Motor neuron (in vitro differentiated cells): ENCODE measurements at regions not wholly inside any gene's neighbourhood (a gene's known extent, or its start where the extent isn't known, plus 50 kb on each side); places are given as distances from the start of the nearest gene placed in this dataset.
A peak's percentile ranks its signal among the peaks of the same experiment; 100 is the strongest.
"Not testable (repeated sequence)": the region's sequence is repeated elsewhere in the genome, so short reads cannot be mapped to it uniquely, and the experiment has no call there.

ENCODE experiments used
- ATAC-seq, 8 experiments: fragments of 200-7000 bp; cut with Tn5 transposase; replicated peaks in 6 of 8; 2 replicates each; pipeline ENCODE4 v1.8.0; 2021; ENCODE audit warnings: mild to moderate bottlenecking in 8 of 8, moderate library complexity in 8 of 8
- H3K27ac ChIP-seq, 2 donors: fragments of 250-450 bp; sonication (Bioruptor Pico); 2 replicates each; pipeline ENCODE4 v1.9.0; 2021; ENCODE audit warnings: antibody characterized with exemption in 2 of 2, mild to moderate bottlenecking in 2 of 2, moderate library complexity in 1 of 2
- H3K4me1 ChIP-seq, 2 donors: fragments of 250-450 bp; sonication (Bioruptor Pico); replicated peaks in 1 of 2; 2 replicates each; pipeline ENCODE4 v1.6.1; 2021; ENCODE audit warnings: antibody characterized with exemption in 2 of 2, mild to moderate bottlenecking in 2 of 2, moderate library complexity in 1 of 2
- H3K4me3 ChIP-seq, 5 donors: fragments of 250-450 bp; sonication (Bioruptor Pico); 2 replicates each; pipeline ENCODE4 v1.9.0; 2021; ENCODE audit warnings: antibody characterized with exemption in 5 of 5, mild to moderate bottlenecking in 5 of 5, moderate library complexity in 4 of 5
- WGBS, 10 experiments: fragments of 450-650 bp; shearing (Covaris generic); methylation state at CpG; one replicate each; pipeline ENCODE4 v1.0.0; 2022; 5-methylcytosine and 5-hydroxymethylcytosine counted together
- in situ Hi-C, 9 experiments: fragments of 400-800 bp; cut with MboI; loops; one replicate each; pipeline ENCODE4 v1.15.0; 2021; ENCODE audit warnings: low sequenced_read_pairs in 9 of 9, low pct_unique_long_range_greater_than_20kb in 2 of 9; ENCODE audit not compliant: unreplicated experiment in 9 of 9

DNA sequence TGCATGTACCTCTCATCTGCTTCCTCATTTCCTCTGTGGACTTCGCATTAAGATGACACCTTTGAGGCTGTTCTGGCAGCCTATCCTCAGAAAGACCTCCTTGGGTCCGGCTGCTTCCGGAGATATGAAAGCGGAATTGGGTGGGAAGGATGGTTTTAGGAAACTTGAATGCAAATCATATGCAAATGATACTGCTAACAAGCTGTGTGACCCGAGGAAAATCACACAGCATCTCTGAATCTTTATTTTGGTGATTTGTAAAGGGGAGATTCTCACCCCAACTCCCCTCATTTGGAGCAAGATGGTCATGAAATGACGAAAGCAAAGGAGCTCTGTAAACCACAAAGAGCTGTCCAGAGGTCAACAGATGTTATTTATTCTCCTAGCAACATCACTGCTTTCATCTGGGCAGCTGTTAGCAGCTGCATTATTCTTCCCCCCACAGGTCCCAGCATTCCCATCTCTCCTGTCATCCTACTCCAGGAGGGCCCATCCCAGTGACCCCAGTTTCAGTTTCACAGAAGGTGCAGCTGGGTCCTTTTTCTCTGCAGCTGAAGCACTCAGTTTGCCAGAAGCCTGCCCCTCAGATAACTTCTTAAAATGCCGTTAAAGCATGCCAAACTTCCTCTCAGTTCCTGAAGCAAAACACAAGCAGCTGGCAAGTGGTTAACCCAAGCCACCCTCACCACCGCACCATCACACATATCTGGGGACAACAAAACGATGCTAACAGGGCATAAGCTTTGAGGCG, 269.5 kb downstream of the SEC61B start:
- peak in 2 of 8 experiments; percentile 23 to 65 for ATAC-seq
- Histone ChIP-seq H3K27ac (no peak overlapping the region), H3K4me3 (no peak overlapping the region), H3K4me1 (no peaks in the 10 kb centered on the region)
- in situ Hi-C loops, result no loop called here
- WGBS, 10 experiments, result 32 to 100% (median 76%) methylated on average over 2 to 10 of the region's 10 CpGs; no CpG with 5 or more reads in 2 of the 10 experiments

DNA sequence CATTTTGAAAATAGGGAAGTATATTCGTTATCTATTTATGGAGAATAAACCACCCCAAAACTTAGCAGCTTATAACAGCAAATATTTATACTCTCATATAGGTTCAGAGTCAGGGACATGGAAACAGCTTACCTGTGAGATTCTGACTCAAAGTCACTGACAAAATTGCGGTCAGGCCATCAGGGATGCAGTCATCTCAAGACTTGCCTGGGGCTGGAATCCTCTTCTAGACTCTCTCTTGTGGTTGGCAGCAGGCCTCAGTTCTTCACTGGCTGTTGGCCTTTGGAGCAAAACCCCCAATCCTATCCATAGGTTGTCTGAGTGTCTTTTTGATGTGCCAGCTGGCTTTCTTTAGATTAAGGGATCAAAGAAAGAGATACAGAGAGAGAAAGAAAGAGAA, 275.6 kb downstream of the SEC61B start:
- in situ Hi-C loops, result no loop called here
- H3K4me1 ChIP-seq, result peaks cover 0 to 3% of the 10 kb centered on the region in 2 donors
- H3K4me3 ChIP-seq, result no peak overlapping the region
- 40 to 100% (median 94%) methylated on average over 1 to 2 of the region's 2 CpGs; no CpG with 5 or more reads in 1 of the 10 experiments for WGBS, 10 experiments
- H3K27ac ChIP-seq, result no peak overlapping the region
- no peak for ATAC-seq

DNA sequence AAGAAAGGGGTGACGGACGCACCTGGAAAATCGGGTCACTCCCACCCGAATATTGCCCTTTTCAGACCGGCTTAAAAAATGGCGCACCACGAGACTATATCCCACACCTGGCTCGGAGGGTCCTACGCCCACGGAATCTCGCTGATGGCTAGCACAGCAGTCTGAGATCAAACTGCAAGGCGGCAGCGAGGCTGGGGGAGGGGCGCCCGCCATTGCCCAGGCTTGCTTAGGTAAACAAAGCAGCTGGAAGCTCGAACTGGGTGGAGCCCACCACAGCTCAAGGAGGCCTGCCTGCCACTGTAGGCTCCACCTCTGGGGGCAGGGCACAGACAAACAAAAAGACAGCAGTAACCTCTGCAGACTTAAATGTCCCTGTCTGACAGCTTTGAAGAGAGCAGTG, 276.9 kb downstream of the SEC61B start:
- WGBS, 10 experiments, result no CpG with 5 or more reads among the region's 16 CpGs
- peak overlapping the region in 1 of 5 donors; percentile 19 for H3K4me3 ChIP-seq
- H3K4me1 ChIP-seq, ATAC-seq, H3K27ac ChIP-seq, in situ Hi-C loops: not testable (repeated sequence)

DNA sequence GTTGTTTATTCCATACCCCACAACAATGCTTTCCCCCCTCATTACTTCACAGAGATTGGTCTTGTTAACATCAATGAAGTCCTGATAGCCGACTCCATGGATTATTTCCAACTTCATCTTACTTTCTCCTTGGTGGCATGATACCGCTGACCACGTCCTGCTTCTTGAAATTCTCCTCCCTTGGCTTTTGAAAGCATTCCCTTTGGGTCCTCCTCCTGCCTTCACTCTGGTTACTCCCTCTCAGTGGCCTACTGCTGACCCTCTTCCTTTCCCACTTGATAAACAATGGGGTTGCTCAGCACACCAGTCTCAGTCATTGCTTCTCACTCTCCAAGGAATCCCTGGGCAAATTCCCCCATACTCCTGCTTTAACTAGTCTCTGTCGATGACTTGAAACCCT, 283.9 kb downstream of the SEC61B start:
- Histone ChIP-seq H3K4me1 (peaks cover 7 to 11% of the 10 kb centered on the region in 2 donors), H3K4me3 (no peak overlapping the region), H3K27ac (no peak overlapping the region)
- peak in 3 of 8 experiments; percentile 39 to 63 (median 41) for ATAC-seq
- in situ Hi-C loops, result no loop called here
- WGBS, 10 experiments, result 39 to 90% (median 83%) methylated on average over 2 to 4 of the region's 4 CpGs; no CpG with 5 or more reads in 2 of the 10 experiments

DNA sequence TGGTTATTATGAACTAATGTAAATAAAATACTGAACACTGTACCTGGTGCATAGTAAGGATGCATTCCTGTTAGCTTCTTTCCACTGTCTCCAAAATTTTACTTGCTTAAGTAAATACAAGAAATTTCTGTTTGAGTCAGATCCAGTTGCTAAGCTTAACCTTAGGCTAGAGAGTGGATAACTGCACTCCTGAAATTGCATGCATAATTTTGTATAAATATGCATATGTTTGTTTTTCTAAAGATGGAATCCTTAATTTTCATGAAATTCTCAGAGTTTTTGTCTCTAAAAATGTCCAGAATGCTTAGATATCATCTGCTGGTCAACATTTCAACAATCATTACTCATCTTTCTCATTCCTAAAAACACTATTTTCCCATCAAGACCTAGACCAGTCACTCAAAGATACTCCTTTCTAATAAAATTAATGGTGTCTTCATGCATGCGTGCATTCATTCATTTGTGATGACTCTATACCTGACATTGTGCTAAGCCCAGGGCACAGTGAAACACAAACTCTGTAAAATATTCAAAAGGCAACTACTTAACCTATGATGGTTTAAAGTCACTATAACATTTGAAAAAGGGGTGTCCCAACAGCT, 284.8 kb downstream of the SEC61B start:
- peaks cover 7 to 11% of the 10 kb centered on the region in 2 donors for H3K4me1 ChIP-seq
- no peak overlapping the region for H3K4me3 ChIP-seq
- peak in 3 of 8 experiments; percentile 81 to 86 (median 86) for ATAC-seq
- H3K27ac ChIP-seq, result no peak overlapping the region
- in situ Hi-C loops, result no loop called here
- WGBS, 10 experiments, result 33 to 91% (median 80%) methylated on average over 1 of the region's 1 CpG; no CpG with 5 or more reads in 3 of the 10 experiments

DNA sequence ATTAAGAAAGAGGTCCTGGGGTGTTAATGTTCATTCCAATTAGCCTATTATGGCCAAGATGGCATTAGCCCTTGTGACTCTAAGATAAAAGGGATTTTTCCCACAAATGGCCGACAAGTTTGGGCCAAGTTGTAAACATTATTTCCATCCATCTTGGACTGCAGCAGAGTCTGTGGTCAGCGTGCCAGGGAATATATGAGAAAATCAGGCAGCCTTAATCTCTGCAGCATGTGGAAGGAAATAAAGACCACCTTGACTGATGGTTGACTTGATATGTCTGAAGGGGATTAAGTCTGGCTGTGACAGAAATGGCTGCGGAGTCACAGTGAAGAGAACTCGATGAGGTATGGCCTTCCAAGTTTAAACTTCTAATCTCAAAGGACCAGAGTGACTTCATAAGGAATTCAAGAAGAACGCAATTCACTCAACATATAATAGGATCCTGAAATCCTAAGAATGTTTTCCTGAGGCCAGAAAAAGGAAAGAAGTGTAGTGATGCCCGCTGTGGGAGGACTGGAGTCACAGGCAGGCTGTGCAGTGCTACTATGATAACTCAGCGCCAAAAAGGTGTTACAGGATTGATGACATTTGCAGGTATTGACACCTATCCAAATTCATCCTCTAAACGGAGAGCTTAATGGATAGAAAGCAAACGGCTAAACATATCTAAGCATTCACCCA, 287.1 kb downstream of the SEC61B start:
- ATAC-seq, result no peak
- Histone ChIP-seq H3K27ac (no peak overlapping the region), H3K4me3 (no peak overlapping the region), H3K4me1 (peaks cover 7 to 11% of the 10 kb centered on the region in 2 donors)
- in situ Hi-C loops, result no loop called here
- whole genome bisulfite sequencing, 10 experiments, result 31 to 100% (median 76%) methylated on average over 1 to 8 of the region's 9 CpGs

DNA sequence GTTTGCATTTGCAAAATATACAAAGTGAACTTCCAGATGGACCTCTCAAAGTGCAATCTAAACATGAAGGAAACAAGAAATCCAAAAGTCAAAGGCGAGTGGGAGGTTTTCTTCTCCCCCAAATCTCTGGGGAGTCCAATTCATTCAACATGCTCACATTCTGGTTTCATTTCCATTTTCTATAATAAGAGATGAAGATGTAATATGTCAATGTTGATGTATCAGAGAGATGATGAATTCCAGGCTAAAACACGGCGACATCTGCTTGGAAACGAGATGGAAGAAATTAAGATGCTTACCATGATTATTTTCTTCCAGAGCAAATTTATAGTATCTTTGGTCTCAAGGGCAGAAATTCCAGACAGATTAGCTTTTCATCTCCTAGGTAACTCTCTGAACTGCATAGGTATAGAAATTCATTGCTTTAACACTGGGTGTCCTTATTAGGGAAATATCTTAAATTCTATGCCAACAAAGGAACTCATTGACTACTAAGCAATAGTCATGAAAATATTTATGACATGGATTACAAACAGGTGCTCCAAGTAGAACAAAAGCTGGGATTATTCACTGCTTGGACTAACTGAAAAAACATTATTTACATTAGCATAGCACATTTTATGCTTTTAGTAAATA, 287.9 kb downstream of the SEC61B start:
- Histone ChIP-seq H3K27ac (no peak overlapping the region), H3K4me1 (peaks cover 7 to 11% of the 10 kb centered on the region in 2 donors), H3K4me3 (no peak overlapping the region)
- ATAC-seq, result peak in 1 of 8 experiments; percentile 69
- in situ Hi-C loops, result no loop called here
- 14 to 90% (median 83%) methylated on average over 1 to 4 of the region's 4 CpGs; no CpG with 5 or more reads in 1 of the 10 experiments for WGBS, 10 experiments

DNA sequence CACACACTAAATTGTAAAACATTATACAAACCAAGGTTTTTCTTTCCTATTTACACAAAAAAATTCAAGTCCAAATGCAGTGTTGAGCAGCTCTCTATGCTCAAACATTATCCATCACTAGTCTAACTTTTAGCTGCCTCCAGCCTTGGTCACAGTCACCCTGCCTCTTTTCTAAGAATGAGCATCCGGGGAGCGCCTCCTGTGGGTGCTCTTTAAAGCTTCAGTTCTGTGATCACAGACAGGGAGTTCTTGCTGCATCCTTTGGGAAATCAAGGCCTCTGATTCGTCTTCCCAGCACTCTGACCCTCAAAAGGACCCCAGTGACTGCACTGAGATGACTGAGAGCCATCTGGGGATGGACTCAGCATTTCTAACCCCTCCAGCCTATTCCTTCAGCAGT, 289.6 kb downstream of the SEC61B start:
- ATAC-seq, result no peak
- H3K4me3 ChIP-seq, result no peak overlapping the region
- peaks cover 7 to 11% of the 10 kb centered on the region in 2 donors for H3K4me1 ChIP-seq
- no peak overlapping the region for H3K27ac ChIP-seq
- 37 to 100% (median 74%) methylated on average over 1 to 3 of the region's 3 CpGs; no CpG with 5 or more reads in 4 of the 10 experiments for WGBS, 10 experiments
- in situ Hi-C loops, result no loop called here

DNA sequence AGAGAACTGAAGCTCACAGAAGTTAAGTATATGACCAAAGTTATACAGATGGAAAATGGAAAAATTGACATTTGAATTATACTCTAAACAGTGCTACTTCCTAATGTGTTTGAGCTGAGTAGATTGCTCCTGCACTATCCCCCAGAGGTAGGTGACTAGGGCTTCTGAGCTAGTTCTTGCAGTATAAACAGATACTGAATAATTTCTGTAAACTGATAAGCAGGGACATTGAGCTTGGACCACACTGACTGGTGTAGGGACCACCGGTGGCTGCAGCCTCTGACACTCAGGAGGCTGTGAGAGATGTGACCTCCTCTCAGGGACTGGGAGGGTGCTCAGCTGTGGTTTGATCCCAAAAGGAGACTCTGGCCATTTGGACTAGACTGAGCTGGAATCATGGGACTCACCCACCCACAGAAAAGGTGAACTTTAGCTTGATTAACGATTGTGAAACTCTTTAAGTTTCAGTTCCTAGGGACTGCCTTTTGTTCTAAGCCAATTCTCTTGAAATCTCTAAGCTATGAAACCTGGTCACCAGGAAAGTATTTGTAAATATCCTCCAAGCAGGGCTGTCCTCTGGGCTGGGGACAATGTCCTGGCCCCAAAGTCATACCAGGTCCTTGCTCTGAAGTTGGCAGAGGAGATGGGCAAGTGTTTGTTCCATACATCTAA, 291.5 kb downstream of the SEC61B start:
- 20 to 100% (median 88%) methylated on average over 1 to 2 of the region's 2 CpGs; no CpG with 5 or more reads in 4 of the 10 experiments for WGBS, 10 experiments
- H3K4me3 ChIP-seq, result no peak overlapping the region
- peaks cover 7 to 11% of the 10 kb centered on the region in 2 donors for H3K4me1 ChIP-seq
- no peak for ATAC-seq
- H3K27ac ChIP-seq, result no peak overlapping the region
- in situ Hi-C loops, result no loop called here

DNA sequence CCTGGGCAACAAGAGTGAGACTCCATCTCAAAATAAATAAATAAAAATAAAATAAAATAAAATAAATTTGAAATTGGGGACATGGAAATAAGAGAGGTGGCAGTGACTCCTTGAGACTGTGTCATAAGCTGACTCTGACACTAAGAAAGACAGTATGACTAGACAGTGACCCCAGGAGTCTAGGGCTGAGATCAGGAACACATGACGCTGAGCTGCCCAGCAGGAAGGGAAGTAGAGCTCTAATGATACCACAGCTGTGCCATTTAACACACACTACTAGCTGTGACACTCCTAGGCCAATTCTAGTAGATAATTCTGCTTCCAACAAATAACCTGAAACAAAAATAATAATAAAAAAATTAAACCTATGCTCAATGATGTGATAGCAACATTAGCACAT, 293.0 kb downstream of the SEC61B start:
- Histone ChIP-seq H3K4me1 (peaks cover 2 to 4% of the 10 kb centered on the region in 2 donors), H3K4me3 (no peak overlapping the region), H3K27ac (no peak overlapping the region)
- ATAC-seq, result no peak
- in situ Hi-C loops, result no loop called here
- WGBS, 10 experiments, result 17 to 100% (median 52%) methylated on average over 1 of the region's 1 CpG; no CpG with 5 or more reads in 6 of the 10 experiments

DNA sequence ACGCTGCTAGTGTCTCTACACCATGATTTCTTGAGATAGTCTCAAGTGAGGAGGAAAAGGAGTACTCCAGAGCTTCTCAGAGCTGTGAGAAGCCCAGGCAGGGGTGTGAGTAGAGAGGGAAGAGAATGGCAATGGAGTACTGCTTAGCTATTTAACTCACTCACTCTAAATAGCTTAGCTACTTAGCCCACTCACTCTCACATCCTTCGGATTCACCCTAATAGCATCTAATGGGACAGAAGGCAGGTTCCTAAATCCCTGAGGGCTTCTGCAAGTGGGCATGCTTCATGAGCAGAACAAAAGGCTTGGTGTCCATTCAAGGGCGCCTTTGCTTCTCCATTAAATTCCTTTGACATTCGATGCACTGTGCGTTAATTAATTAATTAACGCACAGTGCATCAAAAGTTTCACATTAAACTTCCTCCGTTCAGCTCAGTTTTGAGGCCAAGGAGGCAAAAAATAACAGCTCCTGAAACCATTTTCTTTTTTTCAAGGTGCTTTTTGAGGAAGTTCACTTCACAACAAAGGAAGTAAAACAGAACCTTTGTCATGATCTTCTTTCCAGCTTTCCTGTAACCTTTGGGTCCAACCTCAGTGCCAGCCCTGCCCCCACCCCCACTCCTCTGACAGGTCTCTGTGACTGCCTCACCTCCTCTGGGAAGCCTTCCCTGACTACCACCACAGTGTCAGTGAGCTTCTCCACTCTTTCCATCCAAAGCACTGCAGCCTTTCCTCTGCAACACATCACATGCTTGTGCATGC, 294.0 kb downstream of the SEC61B start:
- in situ Hi-C loops, result no loop called here
- Histone ChIP-seq H3K4me1 (no peaks in the 10 kb centered on the region), H3K4me3 (no peak overlapping the region), H3K27ac (no peak overlapping the region)
- no peak for ATAC-seq
- WGBS, 10 experiments, result 76 to 100% (median 97%) methylated on average over 2 to 7 of the region's 7 CpGs

DNA sequence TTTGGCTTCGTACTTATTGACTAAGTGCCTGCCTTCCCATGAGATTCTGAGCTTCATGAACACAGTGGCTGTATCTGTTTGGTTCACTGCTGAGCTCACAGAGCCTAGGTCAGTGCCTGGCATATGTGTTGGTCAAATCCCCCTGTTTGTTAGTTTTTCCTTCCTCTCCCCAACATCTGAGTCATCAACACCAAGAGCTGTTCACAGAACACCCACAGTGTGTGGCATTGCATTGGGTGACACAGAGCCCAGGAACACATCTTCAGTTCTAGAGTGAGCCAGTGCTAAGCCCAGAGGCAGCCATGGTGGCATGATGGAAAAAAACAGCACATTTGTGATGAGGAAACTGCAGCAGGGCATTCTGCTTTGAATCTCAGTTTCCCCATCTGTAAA, 294.6 kb downstream of the SEC61B start:
- no peak for ATAC-seq
- Histone ChIP-seq H3K27ac (no peak overlapping the region), H3K4me3 (no peak overlapping the region), H3K4me1 (no peaks in the 10 kb centered on the region)
- 60 to 100% (median 78%) methylated on average over 1 of the region's 1 CpG; no CpG with 5 or more reads in 6 of the 10 experiments for WGBS, 10 experiments
- in situ Hi-C loops, result no loop called here
